Activated gamma-delta T cell treated with anti-CD3 and anti-CD28 coated beads, Interleukin-2, amount 50 U/mL, for 16 hours (primary cell): ENCODE measurements at regions not wholly inside any gene's neighbourhood (a gene's known extent, or its start where the extent isn't known, plus 50 kb on each side); places are given as distances from the start of the nearest gene placed in this dataset.
A peak's percentile ranks its signal among the peaks of the same experiment; 100 is the strongest.

Experiments
- DNase-seq: peaks from one replicate; pipeline ENCODE4 v3.0.0-alpha.2; 2020; ENCODE audit warnings: low read depth

DNA sequence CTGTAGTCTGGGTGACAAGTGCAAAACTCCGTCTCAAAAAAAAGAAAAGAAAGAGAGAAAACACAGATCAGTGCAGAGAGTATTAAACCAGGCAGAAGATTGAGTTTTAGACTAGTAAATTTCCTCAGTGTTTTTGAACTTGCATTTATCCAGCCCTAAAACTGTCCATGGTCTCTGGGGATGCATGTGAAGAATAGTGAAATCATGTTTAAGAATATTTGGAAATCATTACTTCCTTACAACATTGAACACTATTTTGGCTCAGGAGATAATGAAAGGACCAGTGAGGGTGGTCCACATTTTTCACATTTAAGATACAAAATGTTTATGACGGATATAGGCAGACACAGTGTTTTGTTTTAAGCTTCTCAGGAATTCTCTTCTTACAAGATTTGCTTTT, 195.8 kb upstream of the RASGEF1B start:
- no peak for DNase-seq

DNA sequence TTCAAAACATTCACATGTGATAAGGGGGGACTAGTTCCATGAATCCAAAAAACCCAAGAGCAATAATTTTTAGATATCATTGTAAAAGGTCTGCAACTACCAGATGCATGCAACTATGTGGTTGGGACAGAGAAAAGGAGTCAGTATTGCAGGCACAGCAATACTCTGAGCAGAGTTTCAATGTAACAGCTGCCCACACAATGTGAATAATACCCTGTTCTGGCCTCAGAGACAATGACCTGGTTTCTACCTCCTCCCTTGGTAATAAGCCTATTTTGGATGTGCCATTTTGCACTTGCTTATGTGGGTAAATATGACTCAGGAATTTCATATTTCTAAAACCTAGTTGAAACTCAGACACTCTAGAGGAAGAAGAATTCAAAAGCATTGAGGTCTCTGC, 194.8 kb upstream of the RASGEF1B start:
- no peak for DNase-seq

DNA sequence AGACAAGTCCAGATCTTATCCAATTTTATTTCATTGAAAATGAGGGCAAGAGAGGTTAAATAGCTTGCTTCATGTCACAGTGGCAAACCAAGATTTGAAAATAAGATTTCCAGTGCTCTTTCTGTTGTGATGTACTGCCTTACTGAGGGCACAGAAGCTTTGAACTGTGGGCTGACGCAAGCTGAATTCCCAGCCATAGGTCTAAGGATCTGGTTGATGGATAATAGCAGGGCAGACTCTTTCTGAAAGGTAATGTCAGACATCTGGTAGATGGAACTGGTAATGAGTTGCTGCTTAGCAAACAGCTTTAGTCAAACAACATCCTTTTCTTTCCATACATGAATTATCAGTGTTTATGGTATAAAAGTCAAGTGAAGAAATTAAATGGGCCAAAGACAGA, 193.9 kb upstream of the RASGEF1B start:
- DNase-seq = no peak

DNA sequence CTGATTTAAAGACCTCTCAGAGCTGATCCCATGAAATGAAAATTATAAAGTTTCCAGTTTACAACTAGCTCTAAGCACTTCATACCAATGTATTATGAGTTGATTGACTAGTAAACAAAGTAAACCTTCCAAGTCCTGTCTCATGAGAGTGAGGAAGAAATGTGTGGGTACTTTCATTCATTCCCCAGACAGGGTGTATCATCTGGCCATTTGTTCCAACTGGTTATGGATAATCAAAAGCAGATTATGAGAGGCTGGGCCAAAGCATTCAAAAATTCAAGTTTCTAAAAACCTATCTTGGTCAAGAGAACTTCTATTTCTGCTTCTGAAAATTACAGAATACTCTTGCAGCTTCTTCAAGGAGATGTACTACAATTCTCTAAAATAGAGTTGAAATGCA, 193.3 kb upstream of the RASGEF1B start:
- no peak for DNase-seq

DNA sequence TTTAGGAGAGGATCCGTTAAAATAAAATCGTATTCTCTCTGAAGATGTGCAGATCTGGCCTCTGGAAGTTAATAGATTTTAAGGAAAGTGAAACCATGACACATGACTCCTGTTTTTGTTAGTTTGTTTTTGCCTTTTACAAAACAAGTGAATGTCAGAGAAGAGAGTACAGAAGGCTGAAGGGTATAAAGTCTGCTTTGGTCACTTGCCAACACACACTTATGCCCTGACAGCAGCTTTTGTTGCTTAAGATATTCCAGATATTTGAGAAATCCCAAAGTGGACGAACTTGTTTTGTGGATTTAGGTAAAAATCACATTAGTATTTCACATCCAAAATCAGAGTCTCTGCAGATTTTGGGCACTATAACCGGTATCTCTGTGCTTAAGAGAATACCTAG, 192.4 kb upstream of the RASGEF1B start:
- no peak for DNase-seq

DNA sequence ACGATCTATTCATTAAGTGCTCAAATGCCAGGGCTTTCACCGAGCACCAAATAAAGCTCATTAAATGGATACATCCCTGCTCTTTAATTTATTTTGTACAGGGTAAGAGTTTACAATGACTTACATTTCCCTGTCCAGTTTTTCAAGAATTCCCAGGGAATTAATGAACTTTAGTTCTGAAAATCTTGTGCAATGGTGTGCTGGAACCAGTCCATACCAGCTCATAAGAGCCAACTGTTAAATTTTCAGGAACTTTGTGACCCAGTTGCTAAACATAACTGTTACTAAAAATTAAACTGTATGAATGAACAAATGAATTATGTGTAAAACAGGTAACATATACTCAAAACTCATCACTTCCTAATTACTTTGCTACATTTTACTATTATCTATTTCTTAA, 191.7 kb upstream of the RASGEF1B start:
- no peak for DNase-seq

DNA sequence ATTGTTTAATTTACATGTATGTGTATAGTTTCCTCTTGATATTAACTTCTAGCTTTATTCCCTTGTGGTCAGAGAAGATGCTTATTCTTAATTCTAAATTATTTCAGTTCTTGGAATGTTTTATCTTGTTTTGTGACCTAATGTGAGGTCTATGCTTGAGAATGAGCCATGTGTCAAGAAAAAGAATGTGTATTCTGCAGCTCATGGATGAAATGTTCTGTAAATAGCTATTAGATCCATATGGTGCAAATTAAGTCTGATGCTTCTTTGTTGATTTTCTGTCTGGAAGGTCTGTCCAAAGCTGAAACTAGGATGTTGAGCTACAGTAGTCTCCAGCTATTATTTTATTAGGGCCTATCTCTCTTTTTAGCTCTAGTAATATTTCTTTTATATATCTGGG, 187.3 kb upstream of the RASGEF1B start:
- DNase-seq = no peak

DNA sequence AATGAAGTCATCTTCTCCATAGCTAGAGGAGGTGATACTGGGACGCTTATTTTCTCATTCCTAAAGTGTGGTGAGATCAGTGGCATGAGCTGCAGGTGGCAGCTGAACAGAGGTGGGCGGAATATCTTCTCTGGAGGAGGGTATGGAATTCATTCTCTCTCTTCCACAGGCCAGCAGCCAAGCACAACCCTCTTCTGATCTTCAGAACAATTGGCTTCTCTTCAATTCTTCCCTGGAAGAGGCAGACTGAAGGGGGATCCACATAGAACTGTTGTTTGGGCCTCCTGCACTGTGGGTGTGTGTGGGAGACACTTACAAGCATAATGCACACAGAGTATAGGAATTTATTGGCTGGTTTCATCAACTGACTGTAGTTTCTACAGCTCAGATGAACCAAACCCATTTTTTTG, 180.4 kb upstream of the RASGEF1B start:
- no peak for DNase-seq

DNA sequence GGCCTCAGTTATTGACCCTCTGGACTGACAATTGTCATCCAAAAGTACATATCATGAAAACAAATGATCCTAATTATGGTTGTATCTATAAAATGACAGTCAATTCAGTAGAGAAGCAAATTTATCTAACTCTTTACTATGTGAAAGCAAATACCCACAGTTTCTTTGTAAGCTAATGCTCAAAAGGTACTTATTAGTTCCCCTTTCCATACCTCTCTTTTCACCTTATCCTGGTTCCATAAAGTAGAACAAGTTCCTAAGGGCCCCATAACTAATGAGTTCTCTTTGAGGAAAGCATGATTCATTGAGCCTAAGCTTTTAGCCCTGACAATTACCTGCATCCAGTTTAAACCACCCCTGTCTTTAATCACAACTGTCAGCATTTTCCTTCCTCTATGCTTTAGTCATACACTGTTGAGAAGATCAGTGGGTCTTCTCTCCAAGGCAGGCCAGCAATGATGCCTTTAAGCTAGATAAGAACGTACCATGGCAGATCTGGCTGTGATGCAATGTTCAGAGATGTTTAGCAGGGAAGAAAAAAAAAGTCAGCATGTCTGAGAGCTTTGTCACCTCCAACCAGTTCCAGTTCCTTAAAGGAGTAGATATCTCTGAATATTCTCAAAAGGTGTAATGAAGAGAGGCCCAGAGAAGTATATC, 179.7 kb upstream of the RASGEF1B start:
- DNase-seq = no peak

DNA sequence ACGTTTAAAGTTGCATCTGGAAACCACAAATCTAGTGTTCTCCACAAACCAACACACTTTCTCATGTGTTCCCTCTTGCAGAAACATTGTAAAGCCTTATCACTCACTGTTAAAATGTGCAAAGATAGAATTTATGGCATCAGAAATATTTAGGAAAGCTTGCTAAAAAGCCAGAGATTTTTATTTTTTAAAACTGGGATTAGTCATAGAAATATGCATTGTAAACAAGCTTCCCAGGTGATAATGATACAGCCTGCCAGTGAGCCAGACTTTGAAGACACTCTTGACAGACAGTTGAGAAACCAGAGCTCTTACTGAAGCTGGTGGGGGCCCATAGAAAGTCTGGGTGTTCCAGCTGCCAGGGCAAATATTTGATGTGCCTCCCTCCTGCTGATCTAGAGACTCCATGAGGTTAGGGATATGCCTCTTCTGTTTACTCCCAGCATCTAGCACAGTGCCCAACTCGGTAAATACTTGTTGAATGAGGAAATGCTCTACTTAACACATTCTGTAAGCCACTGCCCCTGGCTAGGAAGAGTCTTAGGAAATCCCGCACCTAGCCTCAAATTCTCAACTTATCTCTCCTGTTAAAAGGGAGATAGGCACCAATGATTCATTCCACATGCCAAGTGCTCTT, 179.0 kb upstream of the RASGEF1B start:
- no peak for DNase-seq

DNA sequence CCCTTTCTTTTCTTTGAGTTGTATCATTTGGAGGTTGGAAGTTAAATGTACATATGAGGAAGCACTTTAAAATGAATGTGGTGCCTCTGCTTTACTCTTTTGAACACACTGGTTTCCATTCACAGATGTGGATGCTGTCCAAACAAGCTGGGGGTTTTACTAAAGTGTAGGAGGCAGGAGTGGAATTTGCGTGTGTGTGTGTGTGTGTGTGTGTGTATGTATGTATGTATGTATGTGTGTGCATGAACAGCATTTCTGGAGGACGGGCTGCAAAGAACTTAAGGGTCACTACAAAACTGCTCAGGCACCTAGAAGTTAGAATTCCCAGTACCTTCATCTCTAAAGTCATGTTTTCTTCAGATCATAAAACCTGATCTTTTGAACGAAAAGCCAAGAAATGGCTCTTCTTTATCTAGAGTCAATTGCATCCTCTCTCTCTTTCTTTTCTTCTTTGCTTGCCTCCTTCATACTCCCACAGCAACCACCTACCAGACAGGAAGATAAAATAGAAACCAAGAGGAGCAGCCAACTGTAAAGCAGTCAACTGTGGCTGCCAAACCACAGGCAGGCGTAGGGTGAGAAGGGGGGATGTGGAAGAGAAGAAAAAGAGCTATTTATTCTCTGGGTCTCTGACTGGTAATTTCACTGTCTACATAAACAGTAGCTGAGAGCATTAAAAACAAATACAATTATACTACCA, 177.0 kb upstream of the RASGEF1B start:
- DNase-seq = peak; percentile 27

DNA sequence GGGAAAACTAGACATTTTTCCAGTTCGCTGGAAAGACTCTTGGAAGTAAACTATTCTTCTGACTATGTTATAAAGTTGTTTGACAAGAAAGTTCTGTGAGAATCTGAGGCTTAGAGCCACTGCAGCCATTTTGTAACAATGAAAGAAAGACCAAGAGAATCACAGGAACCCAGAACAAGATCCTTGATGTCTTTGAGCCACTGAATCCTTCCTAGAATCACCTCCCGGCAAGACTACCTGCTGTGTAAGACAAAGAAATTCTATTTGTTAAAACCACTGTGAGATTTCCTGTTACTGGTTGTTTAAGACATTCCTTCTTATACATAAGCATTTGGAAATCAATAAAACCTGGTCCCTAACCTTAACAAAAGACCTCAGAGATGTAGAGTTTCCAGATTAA, 175.7 kb upstream of the RASGEF1B start:
- no peak for DNase-seq

DNA sequence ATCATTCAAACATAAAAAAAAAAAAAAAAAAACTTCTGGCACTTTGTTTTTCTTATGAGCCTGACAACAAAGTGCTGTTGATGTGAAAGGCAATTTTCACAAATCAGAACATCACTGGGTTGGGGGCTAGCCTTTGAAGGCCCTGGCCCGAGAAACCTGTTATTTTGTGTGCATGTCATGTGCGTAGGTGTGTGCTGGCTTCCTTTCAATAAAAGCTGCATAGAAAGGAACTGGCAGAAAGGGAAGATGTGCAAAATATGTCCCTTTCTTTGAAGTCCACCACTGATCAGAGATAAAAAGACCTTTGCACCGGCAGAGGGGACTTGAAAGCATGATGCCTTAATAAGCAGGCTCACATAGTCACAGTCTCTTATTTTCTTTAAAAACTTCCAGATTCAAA, 170.8 kb upstream of the RASGEF1B start:
- no peak for DNase-seq

DNA sequence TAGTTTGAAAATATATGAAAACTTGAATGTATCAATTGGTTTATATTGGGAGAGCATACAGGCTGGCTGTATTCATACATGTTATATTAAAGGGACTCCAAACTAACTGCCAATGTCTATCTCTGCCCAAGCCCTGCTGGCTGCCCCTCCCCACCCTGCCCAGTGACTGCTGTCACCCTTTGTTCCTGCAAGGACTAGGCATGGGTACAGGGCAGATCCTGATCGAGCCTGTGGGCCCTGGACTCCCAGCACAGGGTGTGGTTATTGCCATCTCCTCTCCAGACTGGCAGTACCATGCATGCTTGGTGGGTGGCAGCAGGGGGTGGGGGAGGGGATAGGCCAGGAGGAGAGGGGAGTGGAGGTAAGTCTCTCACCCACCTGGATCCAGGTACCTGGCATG, 167.5 kb upstream of the RASGEF1B start:
- no peak for DNase-seq

DNA sequence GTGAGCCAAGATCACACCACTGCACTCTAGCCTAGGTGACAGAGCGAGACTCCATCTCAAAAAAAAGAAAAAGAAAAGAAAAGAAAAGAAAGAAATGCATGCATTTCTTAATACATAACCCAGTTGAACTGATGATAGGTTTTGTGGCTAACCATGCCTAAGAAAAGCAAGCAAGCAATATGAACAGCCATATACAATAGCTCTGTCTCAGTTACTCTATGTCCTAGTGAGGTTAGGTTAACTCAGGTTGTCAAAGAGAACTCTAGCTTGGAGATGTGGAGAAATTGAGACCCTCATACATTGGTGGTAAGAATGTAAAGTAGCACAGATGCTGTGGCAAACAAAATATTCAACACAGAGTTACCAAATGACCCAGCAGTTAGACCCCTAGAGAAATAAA, 167.0 kb upstream of the RASGEF1B start:
- DNase-seq = no peak

DNA sequence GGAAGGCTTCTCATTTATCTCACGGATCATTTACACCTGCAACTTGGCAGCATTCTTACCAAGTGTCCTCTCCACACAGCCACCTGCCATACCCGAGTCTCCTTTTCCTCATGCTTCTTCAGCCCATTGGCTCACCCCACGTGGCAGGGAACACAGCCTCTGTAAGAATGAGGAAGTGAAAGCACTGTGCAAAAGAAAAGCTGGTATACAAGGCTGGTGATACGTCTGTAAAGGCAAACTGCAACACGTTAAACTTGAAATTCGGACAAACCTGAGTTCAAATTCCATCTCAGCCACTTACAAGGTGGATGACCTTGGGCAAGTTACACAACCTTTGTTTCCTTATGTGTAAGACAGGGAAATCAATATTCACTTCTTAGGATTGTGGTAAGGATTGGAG, 164.0 kb upstream of the RASGEF1B start:
- no peak for DNase-seq

DNA sequence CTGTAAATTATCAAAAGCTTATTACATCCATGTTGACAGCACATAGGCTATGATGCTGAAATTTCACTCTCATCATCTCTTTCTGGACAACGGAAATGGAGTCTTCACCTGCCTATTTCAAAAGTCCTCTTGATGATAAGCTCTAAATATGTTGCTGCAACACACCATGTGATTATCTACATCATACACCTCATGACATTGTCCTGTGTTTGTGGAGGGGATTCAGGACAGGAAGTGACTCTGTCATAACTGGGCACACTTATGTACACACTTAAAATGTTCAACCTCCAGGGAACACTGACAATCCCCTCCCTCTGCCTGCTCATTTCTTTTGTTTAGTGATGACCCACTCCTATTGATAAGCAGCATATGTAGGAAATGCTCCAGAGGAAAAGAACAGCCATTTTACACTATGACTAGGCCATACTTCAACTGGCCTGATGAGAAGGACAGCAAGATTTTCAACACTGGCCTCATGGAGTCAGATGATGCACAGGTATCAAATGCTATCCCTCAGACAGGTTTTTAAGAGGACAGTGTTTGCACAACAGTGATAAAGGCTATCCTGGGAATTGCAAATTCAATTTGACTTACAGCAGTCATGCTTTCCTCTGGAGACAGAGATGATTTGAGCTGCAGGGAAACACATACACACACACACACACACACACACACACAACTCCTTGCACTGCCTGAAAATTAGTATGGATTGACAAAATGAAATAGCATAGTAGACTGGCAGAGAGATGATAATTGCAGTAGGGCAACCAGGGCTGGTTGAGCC, 163.3 kb upstream of the RASGEF1B start:
- DNase-seq = no peak

DNA sequence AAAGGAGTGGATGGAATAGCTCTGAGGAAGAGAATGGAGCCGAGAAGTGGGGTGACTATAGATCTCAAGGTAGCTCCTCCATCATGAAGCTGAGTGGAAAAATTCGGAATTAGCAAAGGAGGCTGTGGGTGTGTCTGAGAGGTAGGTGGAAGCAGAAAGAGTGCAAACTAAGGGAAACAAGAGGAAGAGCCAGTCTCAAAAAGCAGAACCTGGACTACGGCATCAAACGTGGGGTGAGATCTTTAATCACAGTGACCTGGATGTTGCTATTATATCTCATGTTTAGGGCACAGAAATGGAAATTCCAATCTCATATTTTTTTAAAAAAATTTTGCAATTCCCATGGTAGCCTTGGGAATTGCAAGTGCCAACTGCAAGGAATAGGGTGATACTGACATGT, 162.5 kb upstream of the RASGEF1B start:
- no peak for DNase-seq

DNA sequence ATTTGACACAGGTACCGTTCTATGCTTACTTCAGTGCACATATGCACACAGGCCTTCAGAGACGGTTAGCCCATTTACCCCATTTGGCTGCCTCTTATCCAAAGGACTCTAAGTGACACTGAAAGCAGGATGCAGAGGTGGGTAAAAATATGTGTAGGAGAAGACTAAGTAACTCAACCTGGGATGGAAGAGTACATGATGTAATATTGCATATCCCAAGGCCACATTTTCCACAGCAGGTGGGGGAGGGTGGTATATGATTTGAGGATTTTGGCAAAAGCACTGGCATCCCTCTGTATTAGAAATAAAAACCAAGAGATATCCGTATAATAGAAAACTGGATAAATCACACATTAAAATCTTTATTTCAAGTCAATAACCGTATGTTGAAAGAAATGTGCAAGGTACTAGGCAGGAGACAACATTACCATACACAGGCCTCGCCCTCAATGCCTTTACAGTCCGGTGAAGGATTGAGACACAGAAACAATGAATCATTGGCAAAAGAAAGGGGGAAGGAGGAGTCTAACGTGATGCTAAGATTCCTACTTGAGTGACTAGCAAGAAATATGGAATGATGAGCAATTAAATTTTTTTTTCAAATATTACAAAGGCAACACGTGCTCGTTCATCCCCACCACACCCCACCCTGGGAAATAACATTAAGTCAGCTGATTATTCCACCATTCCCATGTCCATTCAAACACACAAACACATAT, 161.0 kb upstream of the RASGEF1B start:
- no peak for DNase-seq

DNA sequence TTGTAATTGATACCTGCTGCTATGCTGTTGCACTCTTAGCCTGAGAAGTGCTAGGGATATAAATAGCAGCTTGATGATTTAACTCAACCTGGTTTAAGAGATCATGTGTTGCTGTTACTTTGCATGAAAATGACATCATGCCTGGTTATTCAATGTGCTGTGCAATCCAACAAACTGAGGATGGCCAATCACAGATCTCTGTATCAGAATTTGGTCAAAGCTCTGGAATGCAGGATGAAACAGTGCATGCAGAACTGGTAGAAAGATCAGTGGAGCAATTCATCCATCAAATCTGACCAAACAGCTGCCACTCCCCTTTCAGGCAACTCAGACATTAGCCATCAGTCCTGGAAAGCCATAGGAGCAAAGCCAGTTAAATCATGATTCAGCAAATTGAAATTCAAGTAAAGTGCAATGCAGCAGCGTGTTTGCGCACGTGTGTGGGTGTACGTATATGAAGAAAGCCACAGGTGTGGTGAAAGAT, 160.3 kb upstream of the RASGEF1B start:
- DNase-seq = no peak

DNA sequence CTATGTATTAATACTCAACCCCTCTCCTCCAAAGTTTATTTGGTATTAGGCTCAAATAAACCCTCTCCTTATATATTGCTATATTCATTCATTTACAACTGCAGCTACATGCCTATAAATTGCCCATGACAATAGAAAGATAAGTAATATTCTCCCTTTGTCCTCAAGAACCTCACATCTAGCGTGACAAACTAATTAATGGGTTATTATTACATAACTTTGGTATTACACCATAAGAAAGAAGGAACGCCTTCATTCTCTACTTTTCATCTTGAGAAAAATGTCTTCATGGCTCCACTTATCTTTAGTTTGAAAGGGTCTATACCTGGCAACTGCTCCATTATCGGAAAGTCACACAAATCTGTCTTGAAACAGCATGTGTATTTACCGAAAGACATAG, 157.7 kb upstream of the RASGEF1B start:
- DNase-seq = no peak

DNA sequence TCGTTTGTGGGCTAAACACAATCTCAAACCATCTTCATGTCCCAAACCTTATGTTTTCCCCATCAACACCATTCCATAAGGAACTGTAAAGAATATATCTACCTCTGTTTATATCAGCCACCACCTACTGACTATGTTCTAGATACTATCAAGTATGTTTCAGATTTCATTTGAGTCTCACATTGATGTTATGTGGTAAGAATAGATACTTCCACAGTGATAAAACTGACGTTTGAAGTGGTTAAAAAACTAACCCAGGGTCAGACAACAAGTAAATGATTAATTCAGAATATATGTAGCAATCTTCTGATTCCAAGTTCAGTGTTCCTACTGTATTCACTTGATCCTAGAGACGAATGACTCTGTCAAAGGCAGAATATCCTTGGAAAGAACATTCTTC, 156.8 kb upstream of the RASGEF1B start:
- DNase-seq = no peak
